Adrenal gland (tissue), 9 donors: ENCODE measurements at regions not wholly inside any gene's neighbourhood (a gene's known extent, or its start where the extent isn't known, plus 50 kb on each side); places are given as distances from the start of the nearest gene placed in this dataset.

ENCODE experiments used
- DNase-seq, 7 donors: peaks; one replicate each; pipeline ENCODE4 v3.0.0-alpha.2; 2019 to 2020
- H3K27ac ChIP-seq, 5 donors: fragments of 200-600 bp; sonication (generic) in 4 of 5; 1 replicate in 3 of 5; 2 replicates in 2 of 5; pipeline versions ENCODE4 v1.5.1 to v1.8.0; 2016 to 2020; ENCODE audit warnings: mild to moderate bottlenecking in 1 of 5
- H3K27me3 ChIP-seq: fragments of 200-600 bp; 2 replicates; pipeline ENCODE4 v1.8.0; 2021
- H3K36me3 ChIP-seq, 2 donors: fragments of 200-600 bp; replicated peaks in 1 of 2; 1 replicate in 1 of 2; 2 replicates in 1 of 2; pipeline versions ENCODE4 v1.5.1 to v1.8.0; 2018 to 2022
- H3K4me1 ChIP-seq, 2 donors: fragments of 200-600 bp; replicated peaks in 1 of 2; 1 replicate in 1 of 2; 2 replicates in 1 of 2; pipeline versions ENCODE4 v1.5.1 to v1.8.0; 2018 to 2021
- H3K4me3 ChIP-seq, 4 donors: fragments of 200-600 bp; sonication (generic) in 3 of 4; one replicate each; pipeline ENCODE4 v1.5.1; 2016 to 2018
- H3K9me3 ChIP-seq, 3 donors: fragments of 200-600 bp; sonication (generic) in 1 of 3; replicated peaks in 1 of 3; 1 replicate in 2 of 3; 2 replicates in 1 of 3; pipeline versions ENCODE4 v1.5.1 to v1.8.0; 2016 to 2021
- POLR2A ChIP-seq, 2 donors: fragments of 450-650 bp; IDR thresholded peaks; one replicate each; pipeline ENCODE4 v1.6.1; 2017; ENCODE audit warnings: antibody characterized with exemption in 2 of 2, mild to moderate bottlenecking in 2 of 2, moderate library complexity in 1 of 2
- WGBS, 4 donors: extraction: QIAGEN DNeasy Blood & Tissue Kit in 2 of 4; methylation state at CpG; one replicate each; pipeline versions ENCODE4 v1.1.5 to v1.1.7; 2013 to 2017; 5-methylcytosine and 5-hydroxymethylcytosine counted together
- intact Hi-C, 2 donors: fragments of 100-400 bp; cut with DNase I; formaldehyde crosslinking; loops; one replicate each; pipeline versions ENCODE4 v1.14.1 to v1.15.0; 2022 to 2023
- TF ChIP-seq, protein P1 (sequence below), 6 experiments: fragments of 450-650 bp in 4 of 6; fragments of 200-600 bp in 2 of 6; sonication (generic) in 1 of 6; IDR thresholded peaks; 1 replicate in 5 of 6; 2 replicates in 1 of 6; pipeline versions ENCODE4 v1.5.1 to v1.8.0; 2016 to 2021; ENCODE audit warnings: antibody characterized with exemption in 6 of 6, mild to moderate bottlenecking in 2 of 6, moderate library complexity in 1 of 6
- donor health status: healthy with polysubstance abuse.
- donor health status: Bipolar disorder and iron deficiency.
- donor health status: DM: yes; HTN: yes; CAD: no.
- donor health status: DM: no; HTN: no; CAD: no.
- donor health status: DM: no; HTN: no; CAD: no.

DNA sequence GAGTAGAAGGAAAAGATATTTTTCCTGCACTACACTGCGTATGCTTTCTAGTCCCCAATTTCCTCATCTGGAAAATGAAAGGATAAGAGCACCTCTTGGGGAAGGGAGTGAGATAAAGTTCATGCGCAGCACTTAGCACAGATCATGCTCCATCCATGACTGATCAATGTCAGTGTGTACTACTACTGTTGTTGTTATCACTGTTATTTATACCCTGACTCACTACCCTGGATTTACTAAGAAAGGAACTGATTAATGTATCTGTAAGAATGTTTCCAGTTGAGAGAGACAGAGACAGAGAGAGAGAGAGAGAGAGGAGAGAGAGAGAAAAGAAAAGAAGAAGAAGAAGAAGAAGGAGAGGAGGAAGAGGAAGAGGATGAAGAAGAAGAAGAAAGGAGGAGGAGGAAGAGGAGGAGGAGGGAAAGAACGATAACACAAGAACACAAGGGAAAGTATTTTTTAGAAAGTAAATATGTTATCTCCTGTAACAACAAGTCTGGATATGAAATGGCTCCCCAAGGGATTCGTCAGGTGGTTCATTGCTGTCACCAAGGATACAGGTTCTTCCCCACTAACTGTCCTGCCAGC, 212.2 kb upstream of the PROK2 start:
- no peak overlapping the region for H3K4me3 ChIP-seq
- H3K27me3 ChIP-seq = peaks cover 4% of the 10 kb centered on the region
- H3K36me3 ChIP-seq = no peaks in the 10 kb centered on the region
- H3K27ac ChIP-seq = no peak overlapping the region
- no peaks in the 10 kb centered on the region for H3K4me1 ChIP-seq
- no peak for TF ChIP-seq POLR2A (IDR thresholded peaks at IDR 0.05)
- TF ChIP-seq, protein P1, sequence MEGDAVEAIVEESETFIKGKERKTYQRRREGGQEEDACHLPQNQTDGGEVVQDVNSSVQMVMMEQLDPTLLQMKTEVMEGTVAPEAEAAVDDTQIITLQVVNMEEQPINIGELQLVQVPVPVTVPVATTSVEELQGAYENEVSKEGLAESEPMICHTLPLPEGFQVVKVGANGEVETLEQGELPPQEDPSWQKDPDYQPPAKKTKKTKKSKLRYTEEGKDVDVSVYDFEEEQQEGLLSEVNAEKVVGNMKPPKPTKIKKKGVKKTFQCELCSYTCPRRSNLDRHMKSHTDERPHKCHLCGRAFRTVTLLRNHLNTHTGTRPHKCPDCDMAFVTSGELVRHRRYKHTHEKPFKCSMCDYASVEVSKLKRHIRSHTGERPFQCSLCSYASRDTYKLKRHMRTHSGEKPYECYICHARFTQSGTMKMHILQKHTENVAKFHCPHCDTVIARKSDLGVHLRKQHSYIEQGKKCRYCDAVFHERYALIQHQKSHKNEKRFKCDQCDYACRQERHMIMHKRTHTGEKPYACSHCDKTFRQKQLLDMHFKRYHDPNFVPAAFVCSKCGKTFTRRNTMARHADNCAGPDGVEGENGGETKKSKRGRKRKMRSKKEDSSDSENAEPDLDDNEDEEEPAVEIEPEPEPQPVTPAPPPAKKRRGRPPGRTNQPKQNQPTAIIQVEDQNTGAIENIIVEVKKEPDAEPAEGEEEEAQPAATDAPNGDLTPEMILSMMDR (IDR thresholded peaks at IDR 0.05) = no peak
- H3K9me3 ChIP-seq = no peaks in the 10 kb centered on the region
- DNase-seq = no peak
- 65 to 82% (median 74%) methylated on average over 4 of the region's 4 CpGs for WGBS, 4 donors
- intact Hi-C loops = no loop called here

DNA sequence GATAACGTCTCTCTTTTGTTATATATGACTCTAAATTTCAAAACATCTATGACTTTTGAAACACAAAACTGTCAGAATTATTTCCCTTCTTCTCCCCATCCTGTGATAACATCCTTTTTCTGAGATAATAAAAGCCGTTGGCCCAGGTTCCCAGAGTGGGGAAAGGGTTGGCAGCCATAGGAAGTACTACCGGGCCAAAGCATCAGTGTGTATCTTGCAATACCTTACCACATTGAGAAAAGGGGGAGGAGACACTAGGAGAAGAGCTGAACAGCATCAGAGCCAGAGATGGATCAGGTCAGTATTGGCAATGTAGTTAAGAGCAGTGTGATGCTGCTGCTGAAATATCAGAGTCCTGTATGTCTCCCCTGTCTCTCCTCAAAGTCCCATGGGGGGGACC, 210.0 kb upstream of the PROK2 start:
- H3K27ac ChIP-seq = no peak overlapping the region
- 36 to 54% (median 51%) methylated on average over 3 of the region's 3 CpGs for WGBS, 4 donors

DNA sequence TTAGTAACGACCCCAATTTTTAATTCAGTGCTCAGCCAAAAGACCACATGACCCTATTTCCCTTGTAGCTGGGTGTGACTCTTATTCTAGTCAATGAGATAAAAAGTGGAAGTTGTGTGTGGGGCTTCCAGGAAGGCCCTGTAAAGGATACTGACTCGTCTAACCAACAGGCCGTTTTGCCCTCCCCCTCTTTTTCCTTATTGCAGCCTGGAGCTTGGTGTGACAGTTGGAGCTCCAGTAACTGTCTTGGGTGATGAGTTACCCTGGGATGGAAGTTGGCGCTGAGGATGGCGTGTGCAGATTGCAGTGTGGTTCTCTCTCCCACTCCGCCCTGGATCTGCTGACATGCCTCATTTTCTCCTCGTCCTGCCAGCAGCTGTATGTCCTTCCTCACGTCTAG, 209.3 kb upstream of the PROK2 start:
- Histone ChIP-seq H3K9me3 (no peaks in the 10 kb centered on the region), H3K36me3 (no peaks in the 10 kb centered on the region), H3K27me3 (peaks cover 4% of the 10 kb centered on the region), H3K4me1 (no peaks in the 10 kb centered on the region), H3K27ac (no peak overlapping the region), H3K4me3 (no peak overlapping the region)
- TF ChIP-seq, protein P1 (IDR thresholded peaks at IDR 0.05) = no peak
- TF ChIP-seq POLR2A (IDR thresholded peaks at IDR 0.05) = no peak
- intact Hi-C loops = no loop called here
- WGBS, 4 donors = 72 to 87% (median 75%) methylated on average over 8 of the region's 8 CpGs
- DNase-seq = peak in 2 of 7 donors; percentile 17 to 34

More for the DNA sequence above, 210.0 kb upstream of the PROK2 start:
- Histone ChIP-seq H3K27me3 (peaks cover 4% of the 10 kb centered on the region), H3K36me3 (no peaks in the 10 kb centered on the region), H3K9me3 (no peaks in the 10 kb centered on the region), H3K4me3 (no peak overlapping the region), H3K4me1 (no peaks in the 10 kb centered on the region)
- intact Hi-C loops = no loop called here
- DNase-seq = no peak
- no peak for TF ChIP-seq POLR2A (IDR thresholded peaks at IDR 0.05)
- TF ChIP-seq, protein P1 (IDR thresholded peaks at IDR 0.05) = no peak

DNA sequence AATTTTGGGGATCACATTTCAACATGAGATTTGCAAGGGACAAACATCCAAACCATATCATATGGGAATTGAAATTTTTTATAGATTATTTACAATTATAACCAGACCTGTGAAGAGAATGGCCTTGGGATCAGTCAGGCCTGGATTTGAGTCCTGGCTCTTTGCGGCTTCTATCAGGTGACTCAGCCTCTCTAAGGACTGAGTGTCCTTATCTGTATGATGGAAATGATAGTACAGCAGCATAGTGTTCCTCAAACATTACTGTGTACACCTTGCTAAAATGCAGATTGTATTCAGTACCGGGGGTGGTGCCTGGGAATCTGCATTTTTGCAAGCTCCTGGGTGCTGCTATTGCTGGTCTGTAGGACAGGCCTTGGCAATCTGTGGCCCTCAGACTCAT, 206.7 kb upstream of the PROK2 start:
- intact Hi-C loops = no loop called here
- Histone ChIP-seq H3K4me1 (no peaks in the 10 kb centered on the region), H3K9me3 (no peaks in the 10 kb centered on the region), H3K27ac (no peak overlapping the region), H3K4me3 (no peak overlapping the region), H3K36me3 (no peaks in the 10 kb centered on the region), H3K27me3 (no peaks in the 10 kb centered on the region)
- TF ChIP-seq, protein P1 (IDR thresholded peaks at IDR 0.05) = no peak
- no peak for TF ChIP-seq POLR2A (IDR thresholded peaks at IDR 0.05)
- 36 to 61% (median 51%) methylated on average over 2 of the region's 2 CpGs for WGBS, 4 donors
- no peak for DNase-seq
